Activated CD4-positive, alpha-beta T cell treated with anti-CD3 and anti-CD28 coated beads, Interleukin-2, amount 50 U/mL, for 16 hours (primary cell): ENCODE measurements at regions not wholly inside any gene's neighbourhood (a gene's known extent, or its start where the extent isn't known, plus 50 kb on each side); places are given as distances from the start of the nearest gene placed in this dataset.
A peak's percentile ranks its signal among the peaks of the same experiment; 100 is the strongest.
"Not testable (repeated sequence)": the region's sequence is repeated elsewhere in the genome, so short reads cannot be mapped to it uniquely, and the experiment has no call there.

ENCODE experiments used
- DNase-seq: peaks from one replicate; pipeline ENCODE4 v3.0.0-alpha.2; 2020

DNA sequence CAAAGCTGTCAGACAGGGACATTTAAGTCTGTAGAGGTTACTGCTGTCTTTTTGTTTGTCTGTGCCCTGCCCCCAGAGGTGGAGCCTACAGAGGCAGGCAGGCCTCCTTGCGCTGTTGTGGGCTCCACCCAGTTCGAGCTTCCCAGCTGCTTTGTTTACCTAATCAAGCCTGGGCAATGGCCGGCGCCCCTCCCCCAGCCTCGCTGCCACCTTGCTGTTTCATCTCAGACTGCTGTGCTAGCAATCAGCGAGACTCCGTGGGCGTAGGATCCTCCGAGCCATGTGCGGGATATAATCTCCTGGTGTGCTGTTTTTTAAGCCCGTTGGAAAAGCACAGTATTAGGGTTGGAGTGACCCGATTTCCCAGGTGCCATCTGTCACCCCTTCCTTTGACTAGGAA is 454.2 kb upstream of the CCDC196 start:
- not testable (repeated sequence) for DNase-seq

DNA sequence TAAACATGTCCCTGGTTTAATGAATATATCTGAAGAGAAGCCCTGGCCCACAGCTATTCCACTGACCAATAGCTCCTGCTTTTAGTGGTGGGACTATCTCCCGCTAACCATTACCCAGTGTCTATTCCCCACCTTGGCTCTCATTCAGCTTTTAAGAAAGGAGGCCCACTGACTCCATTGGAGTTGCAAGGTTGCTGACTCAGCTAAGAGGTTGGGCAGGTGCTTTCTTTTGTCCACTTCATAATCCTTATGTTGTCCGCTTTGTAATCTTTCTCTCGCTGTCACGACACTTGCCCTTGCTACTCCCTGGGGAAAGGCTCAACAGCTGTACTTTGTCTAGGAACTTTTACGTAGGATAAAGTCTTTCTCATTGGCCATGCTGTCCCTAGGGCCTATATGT is 453.4 kb upstream of the CCDC196 start:
- DNase-seq, result no peak

- DNase-seq, result no peak
These were observed 449.6 kb upstream of the CCDC196 start for GRCh38 chr14:66036547-66036946.

- DNase-seq, result peak; percentile 23
These were observed 448.8 kb upstream of the CCDC196 start for GRCh38 chr14:66037361-66037760.

GRCh38 chr14:66038212-66038611 is 448.0 kb upstream of the CCDC196 start:
- DNase-seq, result no peak

- DNase-seq, result no peak
These were observed 447.6 kb upstream of the CCDC196 start for GRCh38 chr14:66038618-66039017.

- DNase-seq, result no peak
These were observed 446.7 kb upstream of the CCDC196 start for GRCh38 chr14:66039495-66039894.

GRCh38 chr14:66041582-66041981 is 444.6 kb upstream of the CCDC196 start:
- DNase-seq, result no peak

DNA sequence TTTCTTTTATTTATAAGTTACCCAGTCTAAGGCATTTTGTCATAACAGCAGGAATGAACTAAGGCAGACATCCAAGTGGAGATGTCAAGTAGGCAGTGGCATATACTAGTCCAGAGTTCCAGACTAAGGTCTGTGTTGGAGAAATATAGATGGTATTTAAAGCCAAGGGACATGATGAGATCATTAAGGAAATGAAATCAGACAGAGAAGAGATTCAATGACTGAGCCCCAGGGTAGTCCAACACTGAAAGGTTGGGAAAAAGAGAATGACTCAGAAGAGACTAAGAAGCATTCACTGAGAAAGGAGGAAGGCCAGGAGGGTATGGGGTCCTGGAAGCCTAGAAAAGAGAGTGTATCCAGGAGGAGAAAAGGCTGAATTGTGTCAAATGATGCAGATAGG is 442.2 kb upstream of the CCDC196 start:
- DNase-seq, result no peak

DNA sequence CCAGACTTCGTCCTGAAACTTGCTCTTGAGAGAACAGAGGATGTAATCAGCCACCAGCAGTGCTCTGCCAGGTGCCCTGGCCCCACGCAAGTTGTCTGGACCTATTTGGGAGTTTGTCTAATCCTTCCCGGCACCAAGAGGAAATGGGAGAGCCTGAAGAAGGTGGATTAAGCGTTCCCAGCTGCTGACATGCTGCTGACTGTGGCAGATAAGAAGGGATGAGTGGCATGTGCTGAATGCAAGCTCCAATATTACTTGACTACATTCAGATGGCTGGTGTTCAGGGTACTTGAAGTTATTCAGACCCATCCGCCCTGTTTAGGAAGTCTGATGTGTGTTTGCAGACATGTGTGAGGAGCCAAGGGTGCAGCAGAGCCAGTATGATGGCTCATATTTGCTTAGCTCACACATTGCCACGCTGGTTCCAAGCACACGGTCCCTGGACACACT is 440.6 kb upstream of the CCDC196 start:
- DNase-seq, result no peak

DNA sequence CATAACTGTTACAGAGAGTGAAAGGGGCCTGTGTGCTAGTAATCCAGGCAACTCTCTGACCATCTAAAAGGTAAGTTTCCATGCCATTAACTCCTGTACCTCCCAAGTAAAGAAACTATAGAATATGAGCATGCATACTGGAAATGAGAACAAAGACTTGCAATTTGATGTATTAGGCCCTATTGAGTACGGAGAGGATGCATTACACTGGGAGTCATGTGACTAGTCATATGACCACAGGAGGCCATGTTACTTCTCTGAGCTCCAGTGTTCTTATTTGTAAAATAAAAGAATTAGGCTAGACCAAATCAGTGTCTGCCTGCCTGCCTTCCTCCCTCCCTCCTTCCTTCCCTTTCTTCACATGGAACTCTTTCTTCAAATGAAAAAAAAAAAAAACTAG is 440.1 kb upstream of the CCDC196 start:
- DNase-seq, result no peak

- DNase-seq, result no peak
These were observed 439.6 kb upstream of the CCDC196 start for GRCh38 chr14:66046591-66046990.

DNA sequence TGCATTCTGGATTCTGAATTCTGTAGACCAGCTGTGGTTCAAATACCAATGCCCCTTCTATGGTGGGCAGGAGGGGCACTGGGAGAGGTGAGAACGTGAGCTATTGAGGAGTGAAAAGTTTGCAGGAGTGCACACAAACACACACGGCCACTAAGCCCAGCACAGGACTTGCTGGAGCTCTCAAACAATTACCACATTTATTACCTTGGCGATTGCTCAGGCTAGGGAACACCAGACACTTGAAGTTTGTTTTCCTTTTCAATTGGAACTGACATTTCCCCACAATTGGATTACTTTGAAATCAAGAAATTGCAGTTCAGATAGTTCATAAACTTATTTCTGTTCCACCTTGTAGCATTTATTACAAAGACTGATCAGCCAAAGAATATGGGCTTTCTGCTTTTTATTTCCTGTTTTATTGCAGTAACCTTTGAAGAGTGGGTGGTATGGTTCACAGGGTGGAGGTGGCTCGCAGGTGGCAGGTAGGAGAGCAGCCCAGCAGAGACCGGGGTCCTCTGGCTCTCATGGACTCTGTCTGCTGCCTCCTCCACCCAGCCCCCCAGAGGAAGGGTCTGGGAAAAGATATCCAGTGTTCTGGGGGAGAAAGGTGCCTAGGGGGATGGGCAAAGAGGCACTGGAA is 429.8 kb upstream of the CCDC196 start:
- DNase-seq, result no peak

DNA sequence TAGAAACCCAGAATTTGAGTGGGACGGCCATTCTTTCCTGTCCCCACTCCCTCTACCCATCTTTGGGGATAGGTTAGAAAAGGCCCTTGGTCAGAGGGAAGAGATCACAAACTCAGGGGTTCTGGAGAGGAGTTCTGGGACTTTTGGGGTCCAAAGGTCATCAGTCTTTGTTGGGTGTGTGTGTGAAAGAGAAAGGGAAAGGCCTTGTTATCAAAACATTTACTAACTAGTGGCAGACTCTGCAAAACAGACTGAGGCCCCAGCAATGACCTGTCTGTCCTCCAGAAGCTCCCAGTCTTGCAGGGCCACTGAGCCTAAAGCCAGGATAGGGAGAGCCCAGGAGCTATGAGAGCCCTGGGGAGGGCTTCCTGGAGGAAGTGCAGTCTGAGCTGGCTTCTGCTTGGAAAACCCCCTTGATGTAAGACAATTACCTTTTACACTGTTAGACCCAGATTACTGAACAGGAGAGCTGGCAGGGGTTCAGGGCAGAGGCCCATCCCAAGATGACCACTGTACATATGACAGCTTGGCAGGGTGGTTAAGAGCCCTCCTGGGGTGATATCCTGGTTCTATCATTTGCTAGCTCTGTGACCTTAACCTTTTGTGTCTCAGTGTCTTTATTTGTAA is 429.1 kb upstream of the CCDC196 start:
- no peak for DNase-seq

GRCh38 chr14:66065188-66065587 is 421.0 kb upstream of the CCDC196 start:
- DNase-seq, result no peak

DNA sequence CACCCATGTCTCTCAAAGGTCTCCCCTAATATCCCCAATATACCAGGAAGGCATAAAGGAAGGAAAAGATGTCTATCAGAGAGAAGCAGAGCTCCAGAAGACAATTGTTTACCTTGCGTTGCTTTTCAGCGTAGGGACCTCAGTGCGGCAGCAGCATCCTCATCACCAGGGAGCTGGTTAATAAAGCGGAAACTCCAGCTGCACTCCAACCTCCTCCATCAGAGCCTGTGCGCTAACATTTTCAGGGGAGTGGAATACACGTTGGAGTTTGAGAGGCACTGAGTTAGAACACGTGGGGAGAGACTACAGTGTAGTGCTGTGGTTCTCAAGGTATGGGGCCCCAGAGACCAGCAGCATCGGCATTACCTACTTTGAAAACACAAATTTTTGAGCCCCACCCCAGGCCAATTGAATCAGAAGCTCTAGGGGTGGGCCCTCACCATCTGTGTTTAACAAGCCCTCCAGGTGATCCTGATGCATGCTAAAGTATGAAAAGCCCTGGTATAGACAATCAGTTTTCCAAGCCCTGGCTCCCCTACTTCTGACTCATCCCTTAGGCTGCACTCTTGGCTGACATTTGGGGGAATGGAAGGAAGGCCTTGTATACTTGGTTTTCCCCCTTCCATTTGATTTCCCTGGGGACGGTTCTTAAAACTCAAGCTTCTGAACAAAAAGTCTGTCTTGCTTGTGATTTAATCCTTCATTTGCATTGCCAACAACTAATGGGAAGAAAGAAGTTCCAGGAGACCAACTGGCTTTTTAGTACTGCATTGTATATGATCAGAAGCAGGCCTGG is 419.0 kb upstream of the CCDC196 start:
- DNase-seq, result no peak

GRCh38 chr14:66069036-66069435 is 417.1 kb upstream of the CCDC196 start:
- no peak for DNase-seq

GRCh38 chr14:66069830-66070541 is 416.2 kb upstream of the CCDC196 start:
- DNase-seq, result no peak

DNA sequence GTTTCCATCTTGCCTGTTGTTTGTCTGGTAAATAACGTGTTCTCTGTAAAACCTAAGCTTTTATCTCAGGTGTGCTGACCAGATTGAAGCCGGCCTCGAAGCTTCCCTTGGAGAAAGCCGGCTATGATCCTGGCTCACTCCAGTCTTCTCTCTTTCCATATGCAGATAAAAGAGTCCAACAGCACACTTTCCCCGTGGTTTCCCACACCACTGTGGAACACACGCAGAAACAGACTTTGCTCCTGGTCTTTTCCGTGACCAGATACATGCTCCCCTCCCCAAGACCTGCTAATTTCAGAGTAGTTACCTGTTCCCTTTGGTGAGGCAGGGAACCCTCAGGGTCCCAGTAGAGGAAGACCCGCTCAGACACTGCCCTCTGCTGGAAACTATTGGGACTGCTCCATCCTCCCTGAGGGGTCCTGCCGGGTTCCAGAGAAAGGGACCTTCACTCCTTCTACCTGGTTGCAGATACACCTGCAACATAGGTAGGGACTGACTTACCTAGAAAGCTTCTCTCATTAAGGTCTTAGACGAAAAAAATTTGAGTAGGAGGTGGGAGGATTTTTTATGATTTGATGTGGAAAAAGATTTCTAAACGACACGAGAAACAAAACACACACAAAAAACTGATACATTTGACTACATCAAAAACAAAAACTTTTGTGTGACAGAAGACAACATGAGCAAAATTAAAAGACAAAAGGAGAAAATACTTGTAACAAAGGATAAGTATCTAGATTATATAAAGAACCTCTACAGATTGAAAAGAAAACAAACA is 415.4 kb upstream of the CCDC196 start:
- peak; percentile 44 for DNase-seq

DNA sequence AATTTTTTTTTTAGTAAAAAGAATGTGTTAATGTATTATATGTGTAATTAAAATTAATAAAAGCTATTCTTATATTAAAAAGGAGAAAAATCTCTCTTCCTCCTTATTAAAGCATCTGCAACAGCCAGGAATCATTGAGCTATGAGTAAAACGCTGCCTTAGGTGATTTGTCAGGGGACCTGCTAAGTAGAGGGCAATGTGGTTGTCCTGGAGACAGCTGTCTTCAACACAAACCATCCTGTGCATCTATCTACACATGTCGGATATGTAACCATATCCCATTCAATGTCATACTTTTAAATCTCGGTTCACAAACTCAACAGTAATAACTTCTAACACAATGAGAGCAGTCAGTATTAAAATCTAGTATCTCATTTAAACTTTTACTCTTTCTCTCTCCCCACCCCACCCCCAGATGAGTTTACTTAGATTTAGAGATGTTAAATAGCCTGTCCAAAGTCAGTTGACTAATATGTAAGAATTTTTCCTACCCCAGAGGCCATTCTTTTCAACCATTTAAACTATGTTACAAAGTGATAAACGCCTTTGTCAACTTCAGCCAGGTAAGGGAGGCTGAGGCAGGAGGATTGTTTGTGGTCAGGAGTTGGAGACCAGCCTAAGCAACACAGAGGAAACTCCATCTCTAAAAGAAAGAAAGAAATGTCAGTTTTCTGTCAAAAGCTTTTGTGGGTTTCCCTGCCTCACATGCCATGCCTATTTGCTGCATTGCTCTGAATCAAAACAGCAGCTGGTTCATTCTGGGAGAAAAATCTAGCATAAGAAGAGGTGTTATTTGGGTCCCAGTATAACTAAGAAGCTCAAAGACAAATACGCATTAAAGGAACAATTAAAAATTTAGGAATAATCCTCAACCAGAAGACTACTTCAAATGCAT is 413.7 kb upstream of the CCDC196 start:
- no peak for DNase-seq

- no peak for DNase-seq
These were observed 411.6 kb upstream of the CCDC196 start for GRCh38 chr14:66074537-66074936.

- DNase-seq, result no peak
These were observed 410.0 kb upstream of the CCDC196 start for GRCh38 chr14:66076176-66076575.
